B cell (primary cell): ENCODE measurements at regions not wholly inside any gene's neighbourhood (a gene's known extent, or its start where the extent isn't known, plus 50 kb on each side); places are given as distances from the start of the nearest gene placed in this dataset.

Experiments used
- ATAC-seq: fragments of 200-7000 bp; cut with Tn5 transposase; one replicate; pipeline ENCODE4 v1.10.0; 2021; ENCODE audit warnings: low read depth, mild to moderate bottlenecking, moderate number of reproducible peaks, moderate library complexity
- CTCF ChIA-PET: fragments of 350-600 bp; sonication (Branson Sonifier 250); formaldehyde crosslinking; loops from one replicate; lab custom pipeline; 2021; ENCODE audit warnings: antibody characterized with exemption, inconsistent platforms; lab: Charles Lee
- POLR2A ChIA-PET: fragments of 350-600 bp; sonication (Branson Sonifier 250); formaldehyde crosslinking; loops from one replicate; lab custom pipeline; 2021; ENCODE audit warnings: antibody characterized with exemption; lab: Charles Lee
- DNase-seq: peaks from one replicate; pipeline ENCODE4 v3.0.0; 2013
- H2AFZ ChIP-seq: 2 replicates; pipeline ENCODE4 v1.6.1; 2012; ENCODE audit warnings: mild to moderate bottlenecking, low read depth, low read length; ENCODE audit not compliant: insufficient read depth, poor library complexity, severe bottlenecking
- H3K27ac ChIP-seq, 2 donors: 1 replicate in 1 of 2; 2 replicates in 1 of 2; pipeline ENCODE4 v1.5.1; 2012 to 2013; ENCODE audit warnings: low read length in 2 of 2, mild to moderate bottlenecking in 2 of 2, moderate library complexity in 1 of 2
- H3K27me3 ChIP-seq, 4 experiments: fragments of 200-600 bp in 1 of 4; sonication (generic) in 1 of 4; replicated peaks in 1 of 4; 1 replicate in 2 of 4; 2 replicates in 2 of 4; pipeline versions ENCODE4 v1.6.1 to v1.7.0; 2013 to 2016; ENCODE audit warnings: low read length in 3 of 4, mild to moderate bottlenecking in 2 of 4, mixed read lengths in 1 of 4, moderate library complexity in 1 of 4; ENCODE audit not compliant: insufficient read depth in 4 of 4, control insufficient read depth in 3 of 4; ENCODE audit errors: control extremely low read depth in 1 of 4
- H3K36me3 ChIP-seq, 2 experiments: replicated peaks in 1 of 2; 1 replicate in 1 of 2; 2 replicates in 1 of 2; pipeline versions ENCODE4 v1.6.1 to v1.7.1; 2013; ENCODE audit warnings: low read length in 1 of 2; ENCODE audit not compliant: insufficient read depth in 2 of 2, control insufficient read depth in 1 of 2; ENCODE audit errors: control extremely low read depth in 1 of 2, extremely low read depth in 1 of 2
- H3K4me1 ChIP-seq, 2 donors: fragments of 200-600 bp in 1 of 2; sonication (generic) in 1 of 2; 1 replicate in 1 of 2; 2 replicates in 1 of 2; pipeline versions ENCODE4 v1.5.1 to v1.6.1; 2013 to 2017; ENCODE audit warnings: low read length in 2 of 2; ENCODE audit not compliant: control insufficient read depth in 2 of 2, insufficient read depth in 2 of 2
- H3K4me2 ChIP-seq: replicated peaks from 2 replicates; pipeline ENCODE3; 2012; ENCODE audit warnings: mild to moderate bottlenecking, low read depth, low read length; ENCODE audit not compliant: poor library complexity, severe bottlenecking
- H3K4me3 ChIP-seq, 5 experiments: fragments of 200-600 bp in 1 of 5; sonication (generic) in 1 of 5; 1 replicate in 3 of 5; 2 replicates in 2 of 5; pipeline versions ENCODE4 v1.5.1 to v1.7.0; 2011 to 2016; ENCODE audit warnings: low read length in 4 of 5, mild to moderate bottlenecking in 4 of 5, low read depth in 2 of 5, control low read depth in 1 of 5, moderate library complexity in 1 of 5; ENCODE audit not compliant: insufficient read depth in 1 of 5; ENCODE audit errors: control extremely low read depth in 1 of 5, extremely low read depth in 1 of 5
- H3K79me2 ChIP-seq: fragments of 200-600 bp; sonication (generic); one replicate; pipeline ENCODE4 v1.6.0; 2016; ENCODE audit warnings: low read length; ENCODE audit not compliant: control insufficient read depth, insufficient read depth
- H3K9ac ChIP-seq: fragments of 200-600 bp; sonication (generic); 2 replicates; pipeline ENCODE4 v1.6.1; 2017; ENCODE audit warnings: mild to moderate bottlenecking, low read length, moderate library complexity
- H3K9me3 ChIP-seq, 3 donors: one replicate each; pipeline versions ENCODE4 v1.6.1 to v1.7.1; 2013; ENCODE audit warnings: low read length in 2 of 3; ENCODE audit not compliant: control insufficient read depth in 2 of 3, insufficient read depth in 1 of 3; ENCODE audit errors: control extremely low read depth in 1 of 3
- H4K20me1 ChIP-seq: 2 replicates; pipeline ENCODE4 v1.6.0; 2012; ENCODE audit warnings: mild to moderate bottlenecking, low read length; ENCODE audit not compliant: insufficient read depth, control insufficient read depth, poor library complexity, severe bottlenecking
- H3K27ac Mint-ChIP-seq: one replicate; pipeline ENCODE4 v1.8.0; 2021; ENCODE audit warnings: mixed read lengths
- H3K27me3 Mint-ChIP-seq: one replicate; pipeline ENCODE4 v1.8.0; 2021; ENCODE audit warnings: mixed read lengths
- H3K4me1 Mint-ChIP-seq: one replicate; pipeline ENCODE4 v1.8.0; 2021; ENCODE audit warnings: mixed read lengths
- H3K4me3 Mint-ChIP-seq: one replicate; pipeline ENCODE4 v1.8.0; 2021; ENCODE audit warnings: mixed read lengths
- H3K9me3 Mint-ChIP-seq: one replicate; pipeline ENCODE4 v1.8.0; 2022; ENCODE audit warnings: mixed read lengths; ENCODE audit not compliant: insufficient read depth
- CTCF ChIP-seq: fragments of 200-600 bp; IDR thresholded peaks from one replicate; pipeline ENCODE4 v1.8.0; 2022; ENCODE audit warnings: antibody characterized with exemption, mild to moderate bottlenecking
- EZH2 ChIP-seq: IDR thresholded peaks from 2 replicates; pipeline ENCODE4 v1.6.1; 2012; ENCODE audit warnings: borderline replicate concordance, low read depth, mild to moderate bottlenecking, moderate library complexity, low read length; ENCODE audit not compliant: insufficient read depth, poor library complexity, severe bottlenecking
- WGBS: methylation state at CpG from one replicate; pipeline ENCODE4 v1.1.5; 2013; ENCODE audit warnings: missing lambda C conversion rate; ENCODE audit not compliant: insufficient coverage; 5-methylcytosine and 5-hydroxymethylcytosine counted together
- intact Hi-C: fragments of 100-400 bp; cut with micrococcal nuclease; formaldehyde crosslinking; loops from one replicate; pipeline ENCODE4 v1.10.0; 2022

GRCh38 chr14:83172363-83172762 is 1638.7 kb upstream of the SEL1L start:
- DNase-seq (no peak), ATAC-seq (no peak)
- Mint-ChIP-seq H3K4me1 (no peaks in the 10 kb centered on the region), H3K4me3 (no peak overlapping the region), H3K27me3 (no peaks in the 10 kb centered on the region), H3K27ac (no peak overlapping the region), H3K9me3 (no peaks in the 10 kb centered on the region)
- Histone ChIP-seq H3K79me2 (no peaks in the 10 kb centered on the region), H3K36me3 (no peaks in the 10 kb centered on the region), H3K4me1 (no peaks in the 10 kb centered on the region), H4K20me1 (no peaks in the 10 kb centered on the region), H3K9me3 (peaks cover 0 to 3% (median 2%) of the 10 kb centered on the region in 3 donors), H3K27ac (no peak overlapping the region), H3K27me3 (no peaks in the 10 kb centered on the region), H3K9ac (no peak overlapping the region), H3K4me2 (no peak overlapping the region), H3K4me3 (no peak overlapping the region), H2AFZ (no peak overlapping the region)
- ChIA-PET CTCF (no interaction called here), POLR2A (no interaction called here)
- WGBS = 80% methylated on average over 1 of the region's 2 CpGs
- TF ChIP-seq EZH2 = no peak
- TF ChIP-seq CTCF = no peak
- intact Hi-C loops = no loop called here

GRCh38 chr14:83173687-83174086 is 1640.0 kb upstream of the SEL1L start:
- DNase-seq = no peak
- ATAC-seq = no peak
- H3K4me1 ChIP-seq = no peaks in the 10 kb centered on the region
- Mint-ChIP-seq H3K4me1 (no peaks in the 10 kb centered on the region), H3K27me3 (no peaks in the 10 kb centered on the region), H3K9me3 (peaks cover 3% of the 10 kb centered on the region), H3K4me3 (no peak overlapping the region), H3K27ac (no peak overlapping the region)
- no peaks in the 10 kb centered on the region for H3K27me3 ChIP-seq
- H3K27ac ChIP-seq = no peak overlapping the region
- H3K9ac ChIP-seq = no peak overlapping the region
- H3K4me2 ChIP-seq = no peak overlapping the region
- CTCF ChIA-PET = no interaction called here
- no peaks in the 10 kb centered on the region for H3K36me3 ChIP-seq
- H3K9me3 ChIP-seq = peaks cover 0 to 3% (median 3%) of the 10 kb centered on the region in 3 donors
- H4K20me1 ChIP-seq = no peaks in the 10 kb centered on the region
- H3K79me2 ChIP-seq = no peaks in the 10 kb centered on the region
- POLR2A ChIA-PET = no interaction called here
- no peak overlapping the region for H2AFZ ChIP-seq
- TF ChIP-seq EZH2 (no peak), CTCF (no peak)
- intact Hi-C loops = no loop called here
- no peak overlapping the region for H3K4me3 ChIP-seq
